Frontal cortex (tissue), 3 donors: ENCODE measurements at regions not wholly inside any gene's neighbourhood (a gene's known extent, or its start where the extent isn't known, plus 50 kb on each side); places are given as distances from the start of the nearest gene placed in this dataset.

ENCODE experiments used
- DNase-seq, 2 donors: peaks; one replicate each; pipeline ENCODE4 v3.0.0; 2012; ENCODE audit warnings: low spot score in 2 of 2
- FAIRE-seq: peaks from 2 replicates; lab custom pipeline; 2012; peaks lifted over from hg19 to GRCh38; lab: Jason Lieb, UNC
- donor health status: control.
- donor health status: control.
- donor health status: control.

- DNase-seq (no peak), FAIRE-seq (no peak)
These were observed 76.0 kb downstream of the FAM124B start for GRCh38 chr2:224325941-224326340.

GRCh38 chr2:224324604-224325003, 77.3 kb downstream of the FAM124B start:
- DNase-seq (no peak), FAIRE-seq (no peak)

GRCh38 chr2:224320660-224321059, 81.2 kb downstream of the FAM124B start:
- DNase-seq (no peak), FAIRE-seq (no peak)

- DNase-seq (no peak), FAIRE-seq (no peak)
These were observed 82.2 kb downstream of the FAM124B start for GRCh38 chr2:224319750-224320149.

GRCh38 chr2:224312741-224313140, 89.2 kb downstream of the FAM124B start:
- no peak for FAIRE-seq
- no peak for DNase-seq

- DNase-seq = no peak
- no peak for FAIRE-seq
These were observed 90.8 kb downstream of the FAM124B start for GRCh38 chr2:224310943-224311625.

GRCh38 chr2:224309176-224309575, 92.7 kb downstream of the FAM124B start:
- DNase-seq (no peak), FAIRE-seq (no peak)

GRCh38 chr2:224308272-224308911, 93.5 kb downstream of the FAM124B start:
- FAIRE-seq = no peak
- DNase-seq = no peak

GRCh38 chr2:224302952-224303351, 99.0 kb downstream of the FAM124B start:
- DNase-seq (no peak), FAIRE-seq (no peak)

GRCh38 chr2:224293976-224294375, 107.9 kb downstream of the FAM124B start:
- no peak for DNase-seq

GRCh38 chr2:224287531-224287930, 114.4 kb downstream of the FAM124B start:
- FAIRE-seq (no peak), DNase-seq (no peak)

More at GRCh38 chr2:224293976-224294375, 107.9 kb downstream of the FAM124B start:
- FAIRE-seq = no peak

- DNase-seq (no peak), FAIRE-seq (no peak)
These were observed 115.0 kb downstream of the FAM124B start for GRCh38 chr2:224286923-224287322.

- DNase-seq = peak; percentile 5 to 13
- FAIRE-seq = peak; percentile 84
These were observed 117.6 kb downstream of the FAM124B start for GRCh38 chr2:224284134-224284946.

- no peak for FAIRE-seq
- no peak for DNase-seq
These were observed 118.4 kb downstream of the FAM124B start for GRCh38 chr2:224283466-224283965.

GRCh38 chr2:224281374-224281773, 120.5 kb downstream of the FAM124B start:
- FAIRE-seq = no peak
- no peak for DNase-seq

- FAIRE-seq (no peak), DNase-seq (no peak)
These were observed 123.4 kb downstream of the FAM124B start for GRCh38 chr2:224278531-224278930.

- FAIRE-seq = no peak
- DNase-seq = no peak
These were observed 125.7 kb downstream of the FAM124B start for GRCh38 chr2:224276251-224276650.

GRCh38 chr2:224272237-224272910, 129.5 kb downstream of the FAM124B start:
- no peak for DNase-seq
- FAIRE-seq = no peak

GRCh38 chr2:224271617-224272236, 130.2 kb downstream of the FAM124B start:
- DNase-seq (no peak), FAIRE-seq (no peak)

- FAIRE-seq (no peak), DNase-seq (no peak)
These were observed 133.5 kb downstream of the FAM124B start for GRCh38 chr2:224268441-224268840.
